Muscle layer of duodenum (tissue), 2 donors: ENCODE measurements at regions not wholly inside any gene's neighbourhood (a gene's known extent, or its start where the extent isn't known, plus 50 kb on each side); places are given as distances from the start of the nearest gene placed in this dataset.

ENCODE experiments used
- H3K27ac ChIP-seq: one replicate; pipeline ENCODE4 v1.7.0; 2013; ENCODE audit warnings: mild to moderate bottlenecking, low read length
- H3K27me3 ChIP-seq: one replicate; pipeline ENCODE4 v1.7.0; 2013; ENCODE audit warnings: low read depth, mild to moderate bottlenecking, control low read depth, low read length
- H3K36me3 ChIP-seq, 2 donors: one replicate each; pipeline ENCODE4 v1.7.0; 2013; ENCODE audit warnings: low read length in 2 of 2, control low read depth in 1 of 2, mild to moderate bottlenecking in 1 of 2; ENCODE audit not compliant: insufficient read depth in 2 of 2, control insufficient read depth in 1 of 2
- H3K4me1 ChIP-seq, 2 donors: one replicate each; pipeline ENCODE4 v1.7.0; 2013; ENCODE audit warnings: low read length in 2 of 2, mild to moderate bottlenecking in 2 of 2, control low read depth in 1 of 2, moderate library complexity in 1 of 2; ENCODE audit not compliant: insufficient read depth in 2 of 2, control insufficient read depth in 1 of 2
- H3K4me3 ChIP-seq, 2 donors: one replicate each; pipeline ENCODE4 v1.7.0; 2013; ENCODE audit warnings: low read length in 2 of 2, low read depth in 1 of 2, mild to moderate bottlenecking in 1 of 2
- H3K9me3 ChIP-seq, 2 donors: one replicate each; pipeline ENCODE4 v1.7.0; 2013; ENCODE audit warnings: low read length in 2 of 2, control low read depth in 1 of 2, mild to moderate bottlenecking in 1 of 2; ENCODE audit not compliant: control insufficient read depth in 1 of 2
- donor health status: healthy.

DNA sequence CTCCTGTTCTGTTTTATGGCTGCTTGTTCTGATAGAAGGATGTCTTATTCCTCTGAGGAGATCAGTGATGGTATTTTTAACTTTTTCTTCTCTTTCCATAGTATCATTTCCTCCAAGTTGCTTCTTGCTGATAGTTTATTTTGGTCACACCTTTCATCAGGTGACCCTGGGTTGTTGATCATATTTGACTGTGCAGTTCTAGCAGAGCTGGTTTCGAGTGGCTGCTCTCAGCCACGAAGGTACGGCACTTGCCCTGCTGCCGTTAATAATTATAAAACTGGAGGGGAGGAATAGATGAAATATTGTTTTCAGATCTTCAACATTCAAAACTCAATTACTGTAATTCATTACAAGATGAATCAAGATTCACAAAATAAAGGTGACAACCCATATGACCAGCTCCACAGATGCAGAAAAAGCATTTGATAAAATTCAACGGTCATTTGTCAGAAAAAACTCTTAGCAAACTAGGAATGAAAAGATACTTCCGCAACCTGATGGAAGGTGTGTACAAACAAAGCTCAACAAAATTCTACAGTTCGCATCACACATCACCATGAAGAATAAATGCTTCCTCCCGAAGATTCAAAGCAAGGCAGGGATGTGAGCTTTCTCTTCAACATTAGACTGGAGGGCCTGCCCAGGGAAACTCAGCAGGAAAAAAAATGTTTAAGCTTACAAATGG, 59.2 kb upstream of the RTL6 start:
- Histone ChIP-seq H3K9me3 (no peaks in the 10 kb centered on the region), H3K27ac (no peak overlapping the region), H3K4me1 (no peaks in the 10 kb centered on the region), H3K36me3 (no peaks in the 10 kb centered on the region), H3K27me3 (no peaks in the 10 kb centered on the region), H3K4me3 (no peak overlapping the region)

DNA sequence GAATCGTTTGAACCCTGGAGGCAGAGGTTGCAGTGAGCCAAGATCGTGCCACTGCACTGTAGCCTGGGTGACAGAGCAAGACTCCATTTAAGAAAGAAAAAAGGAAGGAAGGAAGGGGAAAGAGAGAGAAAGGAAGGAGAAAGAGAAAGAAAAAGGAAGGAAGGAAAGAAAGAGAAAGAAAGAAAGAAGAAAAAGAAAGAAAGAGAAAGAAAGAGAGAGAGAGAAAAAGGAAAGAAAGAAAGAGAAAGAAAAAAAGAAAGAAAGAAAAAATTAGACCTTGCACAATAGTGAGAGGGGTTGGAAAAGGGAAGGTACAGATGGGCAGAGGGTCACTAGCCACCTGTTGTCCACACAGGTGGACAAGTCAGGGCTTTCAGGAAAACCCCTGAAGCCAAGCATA, 57.6 kb upstream of the RTL6 start:
- no peak overlapping the region for H3K27ac ChIP-seq
- no peaks in the 10 kb centered on the region for H3K36me3 ChIP-seq
- H3K4me1 ChIP-seq = no peaks in the 10 kb centered on the region
- no peaks in the 10 kb centered on the region for H3K9me3 ChIP-seq
- no peak overlapping the region for H3K4me3 ChIP-seq
- no peaks in the 10 kb centered on the region for H3K27me3 ChIP-seq

DNA sequence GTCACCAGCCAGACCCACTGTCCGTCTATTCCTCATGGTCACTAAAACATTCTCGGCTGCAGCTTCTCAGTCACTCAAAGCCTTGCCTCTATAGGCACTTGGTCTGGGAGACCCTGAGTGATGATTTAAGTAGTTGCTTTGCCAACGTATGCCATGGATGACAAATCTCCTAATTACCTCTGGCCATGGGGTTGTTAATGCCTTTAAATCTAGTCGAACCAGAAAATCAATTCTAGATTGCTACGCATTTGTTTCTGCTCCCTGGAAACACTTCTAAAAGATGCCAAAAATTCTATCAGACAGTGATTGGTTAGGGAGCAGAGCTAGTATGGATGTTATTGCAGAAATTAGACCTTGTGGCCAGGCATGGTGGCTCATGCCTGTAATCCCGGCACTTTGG, 57.0 kb upstream of the RTL6 start:
- no peaks in the 10 kb centered on the region for H3K36me3 ChIP-seq
- no peak overlapping the region for H3K27ac ChIP-seq
- H3K4me3 ChIP-seq = no peak overlapping the region
- H3K9me3 ChIP-seq = no peaks in the 10 kb centered on the region
- no peaks in the 10 kb centered on the region for H3K27me3 ChIP-seq
- no peaks in the 10 kb centered on the region for H3K4me1 ChIP-seq

DNA sequence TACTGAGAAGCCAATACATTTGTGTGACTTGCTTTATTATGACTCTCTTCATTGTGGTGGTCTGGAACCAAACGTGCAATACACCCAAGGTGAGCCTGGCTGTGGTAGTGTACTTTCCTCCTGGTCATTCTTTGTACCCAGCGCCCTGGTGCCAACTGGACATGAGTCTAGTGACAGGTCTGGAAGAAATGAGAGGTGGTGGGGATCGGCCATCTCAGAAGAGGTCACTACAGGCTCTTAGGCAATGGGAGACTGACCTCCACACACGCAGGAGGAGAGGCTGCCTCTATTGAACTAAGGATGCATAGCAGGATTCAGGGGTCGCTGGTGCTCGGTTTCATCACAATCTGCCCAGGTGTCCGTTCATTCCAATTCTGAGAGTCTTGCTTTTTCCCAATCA, 56.4 kb upstream of the RTL6 start:
- Histone ChIP-seq H3K27me3 (no peaks in the 10 kb centered on the region), H3K4me1 (peaks cover 0 to 4% of the 10 kb centered on the region in 2 donors), H3K9me3 (no peaks in the 10 kb centered on the region), H3K4me3 (no peak overlapping the region), H3K27ac (no peak overlapping the region), H3K36me3 (no peaks in the 10 kb centered on the region)

DNA sequence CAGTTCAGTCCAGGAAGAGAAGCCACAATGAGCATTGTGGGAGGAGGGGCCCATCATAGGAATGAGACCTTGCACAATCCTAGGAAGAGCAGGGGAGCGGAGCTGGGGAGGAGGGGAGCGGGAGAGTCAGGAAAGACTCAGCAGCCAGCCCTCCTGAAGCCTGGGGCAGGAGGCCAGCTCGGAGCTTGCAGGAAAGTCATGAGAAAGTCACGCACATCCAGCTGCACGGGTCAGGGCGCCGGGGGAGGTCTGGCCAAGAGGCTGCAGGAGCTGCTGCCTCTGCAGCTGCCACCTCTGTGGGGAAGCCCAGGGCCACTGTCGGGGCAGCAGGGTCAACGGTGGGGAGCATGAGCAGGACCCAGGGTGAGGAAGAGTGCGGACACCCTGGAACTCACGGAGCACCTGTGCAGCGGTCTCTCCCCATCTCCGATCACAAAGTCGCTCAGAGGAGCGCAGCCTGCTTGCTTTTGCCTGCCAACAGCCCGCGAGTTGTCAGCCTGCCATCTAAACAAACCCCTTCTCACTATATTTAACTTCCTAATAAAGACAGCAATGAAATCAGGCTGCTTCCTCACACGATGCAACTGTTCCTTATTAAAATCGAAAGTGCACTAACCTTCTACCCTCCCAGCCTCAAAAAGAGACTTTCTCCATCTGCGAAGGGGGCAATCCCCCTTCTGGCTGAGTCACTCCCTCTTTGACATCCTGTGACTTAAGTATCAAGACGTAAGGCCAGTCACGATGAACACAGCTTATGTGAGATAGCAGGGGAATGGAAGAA, 52.9 kb upstream of the RTL6 start:
- H3K27ac ChIP-seq = peak overlapping the region; percentile 10
- H3K36me3 ChIP-seq = no peaks in the 10 kb centered on the region
- H3K27me3 ChIP-seq = no peaks in the 10 kb centered on the region
- no peaks in the 10 kb centered on the region for H3K9me3 ChIP-seq
- H3K4me3 ChIP-seq = peak overlapping the region; percentile 0 to 65
- H3K4me1 ChIP-seq = peaks cover 0 to 4% of the 10 kb centered on the region in 2 donors

DNA sequence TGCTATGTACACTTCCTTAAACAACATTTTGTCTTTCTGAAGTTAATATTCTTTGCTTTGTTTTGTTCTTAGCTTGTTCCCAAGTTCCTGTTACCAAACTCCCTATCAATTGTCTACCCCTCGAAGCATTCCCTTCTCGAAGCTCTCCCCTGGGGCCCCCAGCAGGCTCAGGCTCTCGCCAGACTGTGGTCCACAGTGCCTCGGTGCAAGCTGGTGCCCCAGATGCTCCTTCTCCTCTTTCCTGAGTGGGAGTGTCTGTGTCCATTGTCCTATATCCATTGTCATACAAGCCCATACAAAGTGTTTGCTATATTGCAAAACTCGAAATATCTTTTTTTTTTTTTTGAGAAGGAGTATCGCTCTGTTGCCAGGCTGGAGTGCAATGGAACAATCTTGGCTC, 51.7 kb upstream of the RTL6 start:
- no peak overlapping the region for H3K4me3 ChIP-seq
- no peak overlapping the region for H3K27ac ChIP-seq
- no peaks in the 10 kb centered on the region for H3K36me3 ChIP-seq
- H3K9me3 ChIP-seq = no peaks in the 10 kb centered on the region
- peaks cover 0 to 4% of the 10 kb centered on the region in 2 donors for H3K4me1 ChIP-seq
- no peaks in the 10 kb centered on the region for H3K27me3 ChIP-seq

DNA sequence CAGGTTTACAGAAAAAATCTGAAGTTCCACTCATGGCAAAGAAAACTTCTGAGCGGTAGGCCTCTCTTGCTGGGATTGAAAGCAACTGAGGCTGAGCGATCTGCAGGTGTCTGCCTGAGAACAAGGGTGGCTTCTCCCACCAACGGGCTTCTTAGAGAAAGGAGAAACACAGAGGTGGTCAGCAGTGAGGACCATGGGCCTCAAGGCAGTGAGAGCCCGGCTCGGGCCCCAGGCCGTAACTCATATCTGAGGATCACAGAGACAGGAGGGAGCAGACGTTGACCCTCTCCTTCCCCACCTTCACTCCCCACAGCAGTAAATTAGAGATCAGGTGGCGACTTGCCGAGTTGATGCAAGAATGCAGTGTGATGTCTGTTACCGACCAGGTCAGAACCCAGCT, 50.9 kb upstream of the RTL6 start:
- Histone ChIP-seq H3K9me3 (no peaks in the 10 kb centered on the region), H3K27ac (no peak overlapping the region), H3K4me3 (no peak overlapping the region), H3K27me3 (no peaks in the 10 kb centered on the region), H3K36me3 (no peaks in the 10 kb centered on the region), H3K4me1 (peaks cover 0 to 4% of the 10 kb centered on the region in 2 donors)
